BE2C (cell line): ENCODE measurements at regions not wholly inside any gene's neighbourhood (a gene's known extent, or its start where the extent isn't known, plus 50 kb on each side); places are given as distances from the start of the nearest gene placed in this dataset.

ENCODE experiments used
- DNase-seq: peaks from one replicate; pipeline ENCODE4 v3.0.0-alpha.2; 2020
- H3K27me3 ChIP-seq: fragments of 250-450 bp; sonication (Bioruptor Pico); 2 replicates; pipeline ENCODE4 v1.5.1; 2020; ENCODE audit warnings: mild to moderate bottlenecking
- H3K36me3 ChIP-seq: fragments of 250-450 bp; sonication (Bioruptor Pico); 2 replicates; pipeline ENCODE4 v1.5.1; 2020; ENCODE audit warnings: mild to moderate bottlenecking
- H3K4me1 ChIP-seq: fragments of 250-450 bp; sonication (Bioruptor Pico); 2 replicates; pipeline ENCODE4 v1.5.1; 2020
- H3K4me3 ChIP-seq: 2 replicates; pipeline ENCODE4 v1.5.1; 2011; ENCODE audit warnings: low read depth, low read length
- H3K9me3 ChIP-seq: fragments of 250-450 bp; sonication (Bioruptor Pico); 2 replicates; pipeline ENCODE4 v1.5.1; 2020
- TF ChIP-seq, protein P1 (sequence below): IDR thresholded peaks from 2 replicates; pipeline ENCODE4 v1.5.1; 2012; ENCODE audit warnings: mild to moderate bottlenecking, low read depth, low read length

DNA sequence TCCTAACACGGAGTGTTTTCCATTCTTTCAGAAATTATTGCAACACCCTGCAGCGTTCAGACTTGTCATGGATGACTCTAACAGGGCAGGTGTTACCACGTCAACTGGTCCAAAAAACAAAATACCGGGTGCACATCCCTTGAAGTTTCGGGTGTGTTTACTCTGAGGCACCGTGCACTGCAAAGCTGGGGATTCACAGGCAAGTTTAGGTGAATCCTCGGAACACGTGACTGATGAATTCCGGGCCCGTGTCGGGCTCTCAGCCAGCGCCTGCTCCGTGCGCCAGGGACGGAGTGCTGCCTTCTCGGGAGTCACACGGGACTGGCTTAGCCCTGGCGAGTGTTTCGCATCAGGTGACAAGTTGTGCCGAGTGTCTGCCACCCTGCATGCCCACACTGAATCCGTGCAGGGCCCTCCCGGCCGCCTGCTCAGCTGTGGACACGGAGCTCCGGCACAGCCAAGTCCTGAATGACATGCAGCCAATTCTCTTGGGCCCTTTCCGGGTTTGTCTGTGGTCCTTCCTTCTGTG, 66.0 kb upstream of the IRX4 start:
- H3K4me3 ChIP-seq, result no peak overlapping the region
- no peaks in the 10 kb centered on the region for H3K4me1 ChIP-seq
- TF ChIP-seq, protein P1, sequence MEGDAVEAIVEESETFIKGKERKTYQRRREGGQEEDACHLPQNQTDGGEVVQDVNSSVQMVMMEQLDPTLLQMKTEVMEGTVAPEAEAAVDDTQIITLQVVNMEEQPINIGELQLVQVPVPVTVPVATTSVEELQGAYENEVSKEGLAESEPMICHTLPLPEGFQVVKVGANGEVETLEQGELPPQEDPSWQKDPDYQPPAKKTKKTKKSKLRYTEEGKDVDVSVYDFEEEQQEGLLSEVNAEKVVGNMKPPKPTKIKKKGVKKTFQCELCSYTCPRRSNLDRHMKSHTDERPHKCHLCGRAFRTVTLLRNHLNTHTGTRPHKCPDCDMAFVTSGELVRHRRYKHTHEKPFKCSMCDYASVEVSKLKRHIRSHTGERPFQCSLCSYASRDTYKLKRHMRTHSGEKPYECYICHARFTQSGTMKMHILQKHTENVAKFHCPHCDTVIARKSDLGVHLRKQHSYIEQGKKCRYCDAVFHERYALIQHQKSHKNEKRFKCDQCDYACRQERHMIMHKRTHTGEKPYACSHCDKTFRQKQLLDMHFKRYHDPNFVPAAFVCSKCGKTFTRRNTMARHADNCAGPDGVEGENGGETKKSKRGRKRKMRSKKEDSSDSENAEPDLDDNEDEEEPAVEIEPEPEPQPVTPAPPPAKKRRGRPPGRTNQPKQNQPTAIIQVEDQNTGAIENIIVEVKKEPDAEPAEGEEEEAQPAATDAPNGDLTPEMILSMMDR, result no peak
- no peaks in the 10 kb centered on the region for H3K36me3 ChIP-seq
- DNase-seq, result no peak
- no peaks in the 10 kb centered on the region for H3K9me3 ChIP-seq
- peaks cover 71% of the 10 kb centered on the region for H3K27me3 ChIP-seq

DNA sequence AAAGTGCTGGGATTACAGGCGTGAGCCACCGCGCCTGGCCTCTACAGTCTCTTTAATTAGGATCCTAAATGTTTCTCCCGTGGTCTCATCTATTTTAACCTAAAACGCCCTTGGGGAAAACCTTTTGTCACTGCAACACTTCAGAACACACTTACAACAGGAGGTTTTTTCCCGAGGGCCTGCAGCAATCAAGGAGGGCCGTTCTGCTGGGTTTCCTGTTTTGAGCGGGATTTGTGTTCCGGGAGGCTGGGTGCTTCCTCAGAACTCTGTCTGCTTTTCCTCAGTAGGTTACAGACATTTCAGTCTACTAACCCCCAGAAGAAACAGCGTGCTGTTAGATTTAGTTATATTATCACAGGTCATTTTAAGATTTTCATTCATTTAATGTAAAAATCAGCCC, 65.4 kb upstream of the IRX4 start:
- TF ChIP-seq, protein P1, result no peak
- Histone ChIP-seq H3K4me3 (no peak overlapping the region), H3K9me3 (no peaks in the 10 kb centered on the region), H3K36me3 (no peaks in the 10 kb centered on the region), H3K4me1 (no peaks in the 10 kb centered on the region), H3K27me3 (peaks cover 76% of the 10 kb centered on the region)
- DNase-seq, result no peak

DNA sequence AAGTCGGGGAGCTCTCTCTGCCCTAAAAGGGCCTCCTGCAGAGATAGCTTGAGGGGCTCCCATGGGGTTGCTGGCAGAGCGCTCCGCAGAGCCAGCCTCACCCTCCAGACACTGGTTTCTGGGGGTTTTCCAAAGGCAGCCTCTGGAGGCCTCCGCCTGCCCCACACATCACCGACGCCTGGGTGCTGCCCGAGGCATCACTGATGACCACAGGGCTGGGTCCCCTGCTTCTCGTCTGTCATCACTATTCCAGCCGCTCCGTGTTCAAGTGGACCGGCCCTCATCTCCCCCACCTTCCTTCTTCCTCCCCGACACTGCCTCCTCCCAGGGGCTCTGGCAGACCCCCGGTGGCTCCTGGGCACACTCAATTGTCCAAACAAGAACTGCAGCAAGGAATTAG, 64.1 kb upstream of the IRX4 start:
- H3K4me1 ChIP-seq, result no peaks in the 10 kb centered on the region

GRCh38 chr5:1946122-1946677, 63.5 kb upstream of the IRX4 start:
- no peaks in the 10 kb centered on the region for H3K9me3 ChIP-seq
- DNase-seq, result no peak
- H3K4me1 ChIP-seq, result no peaks in the 10 kb centered on the region
- no peaks in the 10 kb centered on the region for H3K36me3 ChIP-seq
- H3K4me3 ChIP-seq, result no peak overlapping the region
- TF ChIP-seq, protein P1, result no peak
- H3K27me3 ChIP-seq, result peaks cover 64% of the 10 kb centered on the region

More for the DNA sequence above, 64.1 kb upstream of the IRX4 start:
- Histone ChIP-seq H3K36me3 (no peaks in the 10 kb centered on the region), H3K9me3 (no peaks in the 10 kb centered on the region), H3K4me3 (no peak overlapping the region), H3K27me3 (peaks cover 65% of the 10 kb centered on the region)
- TF ChIP-seq, protein P1, result no peak
- DNase-seq, result no peak

- H3K4me3 ChIP-seq, result no peak overlapping the region
- TF ChIP-seq, protein P1, result no peak
- no peaks in the 10 kb centered on the region for H3K36me3 ChIP-seq
- no peaks in the 10 kb centered on the region for H3K4me1 ChIP-seq
- H3K9me3 ChIP-seq, result no peaks in the 10 kb centered on the region
- H3K27me3 ChIP-seq, result peaks cover 63% of the 10 kb centered on the region
- no peak for DNase-seq
These were observed 62.9 kb upstream of the IRX4 start for GRCh38 chr5:1945606-1946005.

GRCh38 chr5:1944408-1944807, 61.7 kb upstream of the IRX4 start:
- H3K9me3 ChIP-seq, result no peaks in the 10 kb centered on the region
- H3K36me3 ChIP-seq, result no peaks in the 10 kb centered on the region
- H3K27me3 ChIP-seq, result peaks cover 51% of the 10 kb centered on the region
- H3K4me3 ChIP-seq, result no peak overlapping the region
- no peaks in the 10 kb centered on the region for H3K4me1 ChIP-seq
- TF ChIP-seq, protein P1, result no peak
- DNase-seq, result no peak
